Activated B cell treated with CpG ODN at 0.5 μM for 24 hours (primary cell): ENCODE measurements at regions not wholly inside any gene's neighbourhood (a gene's known extent, or its start where the extent isn't known, plus 50 kb on each side); places are given as distances from the start of the nearest gene placed in this dataset.

Experiments used
- ATAC-seq: fragments of 200-7000 bp; cut with Tn5 transposase; one replicate; pipeline ENCODE4 v1.10.0; 2021; ENCODE audit warnings: low read depth, mild to moderate bottlenecking, moderate library complexity
- CTCF ChIA-PET: fragments of 350-600 bp; sonication (Branson Sonifier 250); formaldehyde crosslinking; loops from one replicate; lab custom pipeline; 2021; ENCODE audit warnings: antibody characterized with exemption; lab: Charles Lee
- POLR2A ChIA-PET: fragments of 350-600 bp; sonication (Branson Sonifier 250); formaldehyde crosslinking; loops from one replicate; lab custom pipeline; 2021; ENCODE audit warnings: antibody characterized with exemption; lab: Charles Lee
- DNase-seq: peaks from one replicate; pipeline ENCODE4 v3.0.0; 2022
- H3K27ac Mint-ChIP-seq: one replicate; pipeline ENCODE4 v1.8.0; 2020; ENCODE audit warnings: mixed read lengths
- H3K27me3 Mint-ChIP-seq: one replicate; pipeline ENCODE4 v1.8.0; 2021; ENCODE audit warnings: mixed read lengths
- H3K36me3 Mint-ChIP-seq: one replicate; pipeline ENCODE4 v1.8.0; 2021; ENCODE audit warnings: low read depth, mixed read lengths
- H3K4me1 Mint-ChIP-seq: one replicate; pipeline ENCODE4 v1.8.0; 2021; ENCODE audit warnings: mixed read lengths
- H3K4me3 Mint-ChIP-seq: one replicate; pipeline ENCODE4 v1.8.0; 2020; ENCODE audit warnings: mild to moderate bottlenecking, mixed read lengths
- H3K9me3 Mint-ChIP-seq: one replicate; pipeline ENCODE4 v1.8.0; 2020; ENCODE audit warnings: mixed read lengths
- CTCF ChIP-seq: fragments of 200-600 bp; IDR thresholded peaks from one replicate; pipeline ENCODE4 v1.8.0; 2022; ENCODE audit warnings: antibody characterized with exemption, mild to moderate bottlenecking
- intact Hi-C: fragments of 100-400 bp; cut with micrococcal nuclease; formaldehyde crosslinking; loops from one replicate; pipeline ENCODE4 v1.15.1; 2024

GRCh38 chr22:48649466-48649865 is 1178.2 kb downstream of the BRD1 start:
- ChIA-PET POLR2A (no interaction called here), CTCF (no interaction called here)
- no peaks in the 10 kb centered on the region for H3K9me3 Mint-ChIP-seq
- ATAC-seq (no peak), DNase-seq (no peak)
- H3K27me3 Mint-ChIP-seq, result no peaks in the 10 kb centered on the region
- no peaks in the 10 kb centered on the region for H3K36me3 Mint-ChIP-seq
- intact Hi-C loops, result no loop called here
- H3K4me1 Mint-ChIP-seq, result no peaks in the 10 kb centered on the region
- TF ChIP-seq CTCF, result no peak
- no peak overlapping the region for H3K4me3 Mint-ChIP-seq
- no peak overlapping the region for H3K27ac Mint-ChIP-seq

- ChIA-PET CTCF (no interaction called here), POLR2A (no interaction called here)
- H3K36me3 Mint-ChIP-seq, result no peaks in the 10 kb centered on the region
- intact Hi-C loops, result no loop called here
- TF ChIP-seq CTCF, result no peak
- DNase-seq (no peak), ATAC-seq (no peak)
- no peak overlapping the region for H3K27ac Mint-ChIP-seq
- H3K4me1 Mint-ChIP-seq, result no peaks in the 10 kb centered on the region
- no peaks in the 10 kb centered on the region for H3K27me3 Mint-ChIP-seq
- no peak overlapping the region for H3K4me3 Mint-ChIP-seq
- no peaks in the 10 kb centered on the region for H3K9me3 Mint-ChIP-seq
These were observed 1178.6 kb downstream of the BRD1 start for GRCh38 chr22:48649031-48649430.

GRCh38 chr22:48647606-48648515 is 1179.8 kb downstream of the BRD1 start:
- Mint-ChIP-seq H3K27ac (no peak overlapping the region), H3K4me1 (no peaks in the 10 kb centered on the region)

GRCh38 chr22:48647051-48647450 is 1180.6 kb downstream of the BRD1 start:
- Mint-ChIP-seq H3K4me1 (no peaks in the 10 kb centered on the region), H3K27me3 (no peaks in the 10 kb centered on the region), H3K4me3 (no peak overlapping the region), H3K36me3 (no peaks in the 10 kb centered on the region), H3K27ac (no peak overlapping the region), H3K9me3 (no peaks in the 10 kb centered on the region)
- TF ChIP-seq CTCF, result no peak
- CTCF ChIA-PET, result no interaction called here
- POLR2A ChIA-PET, result no interaction called here
- intact Hi-C loops, result no loop called here
- DNase-seq, result no peak
- ATAC-seq, result no peak

More at GRCh38 chr22:48647606-48648515, 1179.8 kb downstream of the BRD1 start:
- no peak overlapping the region for H3K4me3 Mint-ChIP-seq
- ChIA-PET CTCF (no interaction called here), POLR2A (no interaction called here)
- no peak for TF ChIP-seq CTCF
- no peaks in the 10 kb centered on the region for H3K36me3 Mint-ChIP-seq
- ATAC-seq, result no peak
- no peaks in the 10 kb centered on the region for H3K9me3 Mint-ChIP-seq
- intact Hi-C loops, result no loop called here
- no peak for DNase-seq
- H3K27me3 Mint-ChIP-seq, result no peaks in the 10 kb centered on the region

GRCh38 chr22:48646216-48646925 is 1181.3 kb downstream of the BRD1 start:
- ChIA-PET POLR2A (no interaction called here), CTCF (no interaction called here)
- Mint-ChIP-seq H3K27ac (no peak overlapping the region), H3K4me3 (no peak overlapping the region), H3K27me3 (no peaks in the 10 kb centered on the region), H3K9me3 (no peaks in the 10 kb centered on the region), H3K4me1 (no peaks in the 10 kb centered on the region), H3K36me3 (no peaks in the 10 kb centered on the region)
- intact Hi-C loops, result no loop called here
- DNase-seq (no peak), ATAC-seq (no peak)
- TF ChIP-seq CTCF, result no peak
